ENCODE measurements at regions not wholly inside any gene's neighbourhood (a gene's known extent, or its start where the extent isn't known, plus 50 kb on each side); places are given as distances from the start of the nearest gene placed in this dataset.
"Not testable (repeated sequence)": the region's sequence is repeated elsewhere in the genome, so short reads cannot be mapped to it uniquely, and the experiment has no call there.

GRCh38 chr2:17135619-17136018 lies 382.6 kb downstream of the RAD51AP2 start:
- dilution Hi-C loops (cut with MboI; ENCODE audit: extremely low pct_ligation_motif_present, low sequenced_read_pairs): no loop called here
- no peak for FAIRE-seq
- H2AFZ ChIP-seq (ENCODE audit: control insufficient read depth, low read length): no peak overlapping the region

GRCh38 chr2:17133052-17133671 lies 385.1 kb downstream of the RAD51AP2 start:
- DNase-seq (ENCODE audit: low read depth, low spot score) (no peak), FAIRE-seq (no peak)
- Histone ChIP-seq H3K4me2 (ENCODE audit: control insufficient read depth, extremely low read depth, insufficient read depth, low read depth, low read length) (no peak overlapping the region), H3K79me2 (ENCODE audit: control insufficient read depth, insufficient read depth, low read length) (no peaks in the 10 kb centered on the region), H3K4me3 (ENCODE audit: control insufficient read depth in 2 of 3, extremely low read depth in 1 of 3, insufficient read depth in 2 of 3, low read depth in 1 of 3, low read length in 3 of 3) (no peak overlapping the region), H3K27me3 (ENCODE audit: control insufficient read depth, extremely low read depth, insufficient read depth, low read length) (no peaks in the 10 kb centered on the region), H3K9me1 (ENCODE audit: control insufficient read depth, extremely low read depth, insufficient read depth, low read length) (no peaks in the 10 kb centered on the region), H4K20me1 (ENCODE audit: control insufficient read depth, extremely low read depth, insufficient read depth, low read length) (no peaks in the 10 kb centered on the region), H3K4me1 (ENCODE audit: control insufficient read depth, extremely low read depth, insufficient read depth, low read length) (no peaks in the 10 kb centered on the region), H3K36me3 (ENCODE audit: control insufficient read depth in 2 of 2, extremely low read depth in 1 of 2, insufficient read depth in 2 of 2, low read length in 2 of 2) (no peaks in the 10 kb centered on the region), H3K9ac (ENCODE audit: control insufficient read depth, extremely low read depth, insufficient read depth, low read length) (no peak overlapping the region), H3K9me3 (ENCODE audit: control insufficient read depth, low read depth, low read length) (no peaks in the 10 kb centered on the region), H2AFZ (ENCODE audit: control insufficient read depth, low read length) (no peak overlapping the region), H3K27ac (ENCODE audit: control insufficient read depth, insufficient read depth, low read length) (no peak overlapping the region)
- TF ChIP-seq CTCF (optimal IDR thresholded peaks at IDR 0.05 in 1 of 3, IDR thresholded peaks at IDR 0.05 in 1 of 3, conservative IDR thresholded peaks at IDR 0.05 in 1 of 3; ENCODE audit: extremely low read depth in 1 of 3, insufficient read depth in 2 of 3, low read length in 3 of 3) (no peak), EZH2 (IDR thresholded peaks at IDR 0.05; ENCODE audit: low read length) (no peak)
- dilution Hi-C loops (cut with MboI; ENCODE audit: extremely low pct_ligation_motif_present, low sequenced_read_pairs): no loop called here

More at GRCh38 chr2:17135619-17136018, 382.6 kb downstream of the RAD51AP2 start:
- no peak overlapping the region for H3K27ac ChIP-seq (ENCODE audit: control insufficient read depth, insufficient read depth, low read length)
- no peaks in the 10 kb centered on the region for H3K36me3 ChIP-seq (ENCODE audit: control insufficient read depth in 2 of 2, extremely low read depth in 1 of 2, insufficient read depth in 2 of 2, low read length in 2 of 2)
- no peak overlapping the region for H3K4me2 ChIP-seq (ENCODE audit: control insufficient read depth, extremely low read depth, insufficient read depth, low read depth, low read length)
- H3K4me1 ChIP-seq (ENCODE audit: control insufficient read depth, extremely low read depth, insufficient read depth, low read length): no peaks in the 10 kb centered on the region
- no peaks in the 10 kb centered on the region for H3K9me1 ChIP-seq (ENCODE audit: control insufficient read depth, extremely low read depth, insufficient read depth, low read length)
- H4K20me1 ChIP-seq (ENCODE audit: control insufficient read depth, extremely low read depth, insufficient read depth, low read length): no peaks in the 10 kb centered on the region
- TF ChIP-seq EZH2 (IDR thresholded peaks at IDR 0.05; ENCODE audit: low read length) (no peak), CTCF (optimal IDR thresholded peaks at IDR 0.05 in 1 of 3, IDR thresholded peaks at IDR 0.05 in 1 of 3, conservative IDR thresholded peaks at IDR 0.05 in 1 of 3; ENCODE audit: extremely low read depth in 1 of 3, insufficient read depth in 2 of 3, low read length in 3 of 3) (no peak)
- no peak for DNase-seq (ENCODE audit: low read depth, low spot score)
- H3K4me3 ChIP-seq (ENCODE audit: control insufficient read depth in 2 of 3, extremely low read depth in 1 of 3, insufficient read depth in 2 of 3, low read depth in 1 of 3, low read length in 3 of 3): no peak overlapping the region
- H3K9me3 ChIP-seq (ENCODE audit: control insufficient read depth, low read depth, low read length): no peaks in the 10 kb centered on the region
- H3K9ac ChIP-seq (ENCODE audit: control insufficient read depth, extremely low read depth, insufficient read depth, low read length): no peak overlapping the region
- no peaks in the 10 kb centered on the region for H3K27me3 ChIP-seq (ENCODE audit: control insufficient read depth, extremely low read depth, insufficient read depth, low read length)
- no peaks in the 10 kb centered on the region for H3K79me2 ChIP-seq (ENCODE audit: control insufficient read depth, insufficient read depth, low read length)

GRCh38 chr2:17130627-17131026 lies 387.6 kb downstream of the RAD51AP2 start:
- FAIRE-seq; H3K36me3 ChIP-seq (ENCODE audit: control insufficient read depth in 2 of 2, extremely low read depth in 1 of 2, insufficient read depth in 2 of 2, low read length in 2 of 2); H2AFZ ChIP-seq (ENCODE audit: control insufficient read depth, low read length); H3K9ac ChIP-seq (ENCODE audit: control insufficient read depth, extremely low read depth, insufficient read depth, low read length); H3K27ac ChIP-seq (ENCODE audit: control insufficient read depth, insufficient read depth, low read length); H3K9me3 ChIP-seq (ENCODE audit: control insufficient read depth, low read depth, low read length); H3K4me1 ChIP-seq (ENCODE audit: control insufficient read depth, extremely low read depth, insufficient read depth, low read length); H3K27me3 ChIP-seq (ENCODE audit: control insufficient read depth, extremely low read depth, insufficient read depth, low read length); H3K4me2 ChIP-seq (ENCODE audit: control insufficient read depth, extremely low read depth, insufficient read depth, low read depth, low read length); H3K9me1 ChIP-seq (ENCODE audit: control insufficient read depth, extremely low read depth, insufficient read depth, low read length); H4K20me1 ChIP-seq (ENCODE audit: control insufficient read depth, extremely low read depth, insufficient read depth, low read length); H3K4me3 ChIP-seq (ENCODE audit: control insufficient read depth in 2 of 3, extremely low read depth in 1 of 3, insufficient read depth in 2 of 3, low read depth in 1 of 3, low read length in 3 of 3); DNase-seq (ENCODE audit: low read depth, low spot score); H3K79me2 ChIP-seq (ENCODE audit: control insufficient read depth, insufficient read depth, low read length); dilution Hi-C loops (cut with MboI; ENCODE audit: extremely low pct_ligation_motif_present, low sequenced_read_pairs): not testable (repeated sequence)
